ENCODE measurements at regions not wholly inside any gene's neighbourhood (a gene's known extent, or its start where the extent isn't known, plus 50 kb on each side); places are given as distances from the start of the nearest gene placed in this dataset.

DNA sequence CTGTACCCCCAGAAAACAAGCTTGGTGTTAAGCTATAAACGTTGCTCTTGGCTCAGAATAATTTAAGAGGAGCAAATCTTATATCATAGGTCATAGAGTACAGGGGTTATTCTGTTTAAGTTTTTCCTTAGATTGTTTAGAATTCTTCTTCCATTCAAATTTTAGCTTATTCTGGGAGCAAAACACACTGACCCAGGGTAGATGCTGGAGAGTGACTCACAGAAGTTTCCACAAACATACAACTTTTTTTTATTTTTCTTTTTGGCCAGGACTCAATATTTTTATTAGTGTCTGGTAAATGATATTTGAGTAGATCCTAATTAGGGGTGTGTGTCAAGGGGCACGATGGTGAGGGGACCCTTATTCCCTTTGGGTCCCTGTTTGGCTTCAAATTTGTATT is 71.5 kb upstream of the PSME4 start:
- TF ChIP-seq, protein P1, sequence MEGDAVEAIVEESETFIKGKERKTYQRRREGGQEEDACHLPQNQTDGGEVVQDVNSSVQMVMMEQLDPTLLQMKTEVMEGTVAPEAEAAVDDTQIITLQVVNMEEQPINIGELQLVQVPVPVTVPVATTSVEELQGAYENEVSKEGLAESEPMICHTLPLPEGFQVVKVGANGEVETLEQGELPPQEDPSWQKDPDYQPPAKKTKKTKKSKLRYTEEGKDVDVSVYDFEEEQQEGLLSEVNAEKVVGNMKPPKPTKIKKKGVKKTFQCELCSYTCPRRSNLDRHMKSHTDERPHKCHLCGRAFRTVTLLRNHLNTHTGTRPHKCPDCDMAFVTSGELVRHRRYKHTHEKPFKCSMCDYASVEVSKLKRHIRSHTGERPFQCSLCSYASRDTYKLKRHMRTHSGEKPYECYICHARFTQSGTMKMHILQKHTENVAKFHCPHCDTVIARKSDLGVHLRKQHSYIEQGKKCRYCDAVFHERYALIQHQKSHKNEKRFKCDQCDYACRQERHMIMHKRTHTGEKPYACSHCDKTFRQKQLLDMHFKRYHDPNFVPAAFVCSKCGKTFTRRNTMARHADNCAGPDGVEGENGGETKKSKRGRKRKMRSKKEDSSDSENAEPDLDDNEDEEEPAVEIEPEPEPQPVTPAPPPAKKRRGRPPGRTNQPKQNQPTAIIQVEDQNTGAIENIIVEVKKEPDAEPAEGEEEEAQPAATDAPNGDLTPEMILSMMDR (IDR thresholded peaks at IDR 0.05; ENCODE audit: low read depth, low read length): no peak
- TF ChIP-seq EZH2phosphoT487 (IDR thresholded peaks at IDR 0.05; ENCODE audit: low read depth): no peak

All from OCI-LY3 (cell line).